OCI-LY7 (cell line): ENCODE measurements at regions not wholly inside any gene's neighbourhood (a gene's known extent, or its start where the extent isn't known, plus 50 kb on each side); places are given as distances from the start of the nearest gene placed in this dataset.

Experiments used
- EZH2phosphoT487 ChIP-seq: fragments of 200-600 bp; sonication (generic); IDR thresholded peaks from 2 replicates; pipeline ENCODE4 v1.6.1; 2018; ENCODE audit warnings: low read depth, borderline replicate concordance, mild to moderate bottlenecking, mixed run types, antibody characterized with exemption, low read length, moderate library complexity, mixed read lengths
- TF ChIP-seq, protein P1 (sequence below): fragments of 200-600 bp; sonication (generic); conservative IDR thresholded peaks from 2 replicates; pipeline ENCODE4 v1.5.1; 2014; ENCODE audit warnings: mild to moderate bottlenecking, antibody characterized with exemption, low read length, moderate library complexity, mixed read lengths

DNA sequence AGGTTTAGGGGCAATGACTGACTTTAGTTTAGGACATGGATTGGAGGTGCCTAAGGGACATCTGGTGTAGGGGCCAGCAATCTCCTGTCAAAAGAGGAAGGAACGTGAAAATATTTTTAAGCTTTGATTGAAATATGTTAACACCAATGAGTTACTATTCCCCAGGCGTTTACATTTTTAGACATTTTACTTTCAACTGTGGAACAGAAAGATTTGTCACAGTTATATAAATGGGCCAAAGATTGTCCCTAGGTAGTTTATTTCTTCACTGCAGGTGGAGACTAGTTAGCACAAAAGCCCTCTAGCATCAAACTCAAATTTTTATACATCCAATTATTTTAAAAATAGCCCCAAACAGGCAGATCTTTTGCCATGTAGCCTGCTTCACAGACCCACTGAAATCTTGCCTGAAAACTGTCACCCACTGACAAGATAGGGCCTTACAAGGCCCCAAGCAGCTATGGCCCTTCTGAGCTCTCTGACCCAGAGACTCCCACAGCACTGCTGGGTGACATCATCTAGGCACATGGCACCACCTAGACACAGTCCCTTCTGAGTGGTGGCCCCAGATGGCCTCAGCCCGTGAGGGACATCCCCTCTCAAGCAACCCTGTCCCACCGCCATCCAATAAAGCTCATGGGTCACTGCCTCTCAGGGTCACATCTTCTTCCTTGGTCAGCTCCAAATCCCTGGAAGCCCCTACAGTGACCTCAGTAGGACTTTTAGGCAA is 64.8 kb upstream of the DOCK9 start:
- TF ChIP-seq, protein P1, sequence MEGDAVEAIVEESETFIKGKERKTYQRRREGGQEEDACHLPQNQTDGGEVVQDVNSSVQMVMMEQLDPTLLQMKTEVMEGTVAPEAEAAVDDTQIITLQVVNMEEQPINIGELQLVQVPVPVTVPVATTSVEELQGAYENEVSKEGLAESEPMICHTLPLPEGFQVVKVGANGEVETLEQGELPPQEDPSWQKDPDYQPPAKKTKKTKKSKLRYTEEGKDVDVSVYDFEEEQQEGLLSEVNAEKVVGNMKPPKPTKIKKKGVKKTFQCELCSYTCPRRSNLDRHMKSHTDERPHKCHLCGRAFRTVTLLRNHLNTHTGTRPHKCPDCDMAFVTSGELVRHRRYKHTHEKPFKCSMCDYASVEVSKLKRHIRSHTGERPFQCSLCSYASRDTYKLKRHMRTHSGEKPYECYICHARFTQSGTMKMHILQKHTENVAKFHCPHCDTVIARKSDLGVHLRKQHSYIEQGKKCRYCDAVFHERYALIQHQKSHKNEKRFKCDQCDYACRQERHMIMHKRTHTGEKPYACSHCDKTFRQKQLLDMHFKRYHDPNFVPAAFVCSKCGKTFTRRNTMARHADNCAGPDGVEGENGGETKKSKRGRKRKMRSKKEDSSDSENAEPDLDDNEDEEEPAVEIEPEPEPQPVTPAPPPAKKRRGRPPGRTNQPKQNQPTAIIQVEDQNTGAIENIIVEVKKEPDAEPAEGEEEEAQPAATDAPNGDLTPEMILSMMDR, result no peak
- no peak for TF ChIP-seq EZH2phosphoT487
